H7 (cell line): ENCODE measurements at regions not wholly inside any gene's neighbourhood (a gene's known extent, or its start where the extent isn't known, plus 50 kb on each side); places are given as distances from the start of the nearest gene placed in this dataset.
A peak's percentile ranks its signal among the peaks of the same experiment; 100 is the strongest.
"Not testable (repeated sequence)": the region's sequence is repeated elsewhere in the genome, so short reads cannot be mapped to it uniquely, and the experiment has no call there.

Experiments
- DNase-seq: peaks from one replicate; pipeline ENCODE4 v3.0.0; 2012
- H3K27me3 ChIP-seq: 2 replicates; pipeline ENCODE4 v1.6.0; 2011; ENCODE audit warnings: mild to moderate bottlenecking, low read length; ENCODE audit not compliant: control insufficient read depth, insufficient read depth
- H3K36me3 ChIP-seq: replicated peaks from 2 replicates; pipeline ENCODE4 v1.5.1; 2011; ENCODE audit warnings: low read length; ENCODE audit not compliant: control insufficient read depth, insufficient read depth
- H3K4me3 ChIP-seq: 2 replicates; pipeline ENCODE4 v1.5.1; 2011; ENCODE audit warnings: low read depth, mild to moderate bottlenecking, control low read depth, low read length, moderate library complexity; ENCODE audit not compliant: insufficient read depth

DNA sequence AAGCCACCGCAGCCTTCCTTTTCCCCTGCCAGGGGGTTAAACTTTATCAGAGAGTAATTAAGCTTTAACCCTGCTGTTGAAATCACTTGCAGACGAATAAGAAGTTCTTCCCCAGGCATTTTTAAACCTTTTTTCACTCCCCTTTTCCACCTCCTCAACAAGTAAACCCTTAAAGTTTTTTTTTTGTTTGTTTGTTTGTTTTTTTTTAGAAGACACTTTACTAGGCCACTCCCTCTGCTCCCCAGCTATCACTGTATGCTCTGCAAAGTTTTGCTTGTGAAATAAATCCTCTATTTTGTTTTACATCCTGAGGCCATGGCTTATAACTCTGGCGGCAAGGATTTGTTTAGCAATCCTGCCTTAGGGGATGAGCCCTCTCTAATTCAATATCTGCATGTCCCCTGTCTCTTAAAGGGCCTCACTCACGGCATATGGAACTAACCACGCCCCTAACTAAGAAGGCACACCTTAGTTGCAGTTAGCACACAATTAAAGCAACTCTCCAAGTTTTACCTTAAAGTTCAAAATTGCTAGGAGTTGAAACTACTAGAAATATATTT is 1354.7 kb upstream of the LRRTM3 start:
- Histone ChIP-seq H3K27me3 (no peaks in the 10 kb centered on the region), H3K36me3 (peaks cover 5% of the 10 kb centered on the region), H3K4me3 (peak overlapping the region; percentile 59)
- DNase-seq = peak; percentile 4

- Histone ChIP-seq H3K36me3 (no peaks in the 10 kb centered on the region; the same call in none of the 2 replicates), H3K4me3 (no peak overlapping the region), H3K27me3 (no peaks in the 10 kb centered on the region)
- no peak for DNase-seq
Measured at GRCh38 chr10:65581426-65582026, 1344.3 kb upstream of the LRRTM3 start.

GRCh38 chr10:65602182-65602865 is 1323.5 kb upstream of the LRRTM3 start:
- H3K4me3 ChIP-seq = no peak overlapping the region
- H3K36me3 ChIP-seq = no peaks in the 10 kb centered on the region
- no peaks in the 10 kb centered on the region for H3K27me3 ChIP-seq
- DNase-seq = no peak

DNA sequence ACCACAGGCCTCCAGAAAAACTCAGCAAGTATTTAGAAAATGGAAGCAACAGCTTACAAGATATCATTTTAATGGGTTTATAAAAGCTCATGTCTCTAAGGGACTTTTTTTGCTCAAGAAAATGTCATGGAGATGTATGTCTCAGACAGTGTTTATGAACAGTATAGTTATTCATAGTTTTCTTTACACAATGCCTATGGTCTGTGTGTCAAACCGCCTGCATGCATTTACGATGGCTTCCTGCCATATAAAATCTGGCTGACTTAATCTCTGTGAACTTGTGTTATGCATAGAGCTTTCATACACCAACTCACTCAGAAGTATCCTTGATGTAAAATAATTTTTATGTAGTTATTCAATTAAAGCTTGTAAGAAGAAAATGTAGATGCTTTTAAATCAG is 1314.2 kb upstream of the LRRTM3 start:
- Histone ChIP-seq H3K4me3 (no peak overlapping the region), H3K27me3 (no peaks in the 10 kb centered on the region), H3K36me3 (no peaks in the 10 kb centered on the region; the same call in 1 of the 2 replicates)
- no peak for DNase-seq

DNA sequence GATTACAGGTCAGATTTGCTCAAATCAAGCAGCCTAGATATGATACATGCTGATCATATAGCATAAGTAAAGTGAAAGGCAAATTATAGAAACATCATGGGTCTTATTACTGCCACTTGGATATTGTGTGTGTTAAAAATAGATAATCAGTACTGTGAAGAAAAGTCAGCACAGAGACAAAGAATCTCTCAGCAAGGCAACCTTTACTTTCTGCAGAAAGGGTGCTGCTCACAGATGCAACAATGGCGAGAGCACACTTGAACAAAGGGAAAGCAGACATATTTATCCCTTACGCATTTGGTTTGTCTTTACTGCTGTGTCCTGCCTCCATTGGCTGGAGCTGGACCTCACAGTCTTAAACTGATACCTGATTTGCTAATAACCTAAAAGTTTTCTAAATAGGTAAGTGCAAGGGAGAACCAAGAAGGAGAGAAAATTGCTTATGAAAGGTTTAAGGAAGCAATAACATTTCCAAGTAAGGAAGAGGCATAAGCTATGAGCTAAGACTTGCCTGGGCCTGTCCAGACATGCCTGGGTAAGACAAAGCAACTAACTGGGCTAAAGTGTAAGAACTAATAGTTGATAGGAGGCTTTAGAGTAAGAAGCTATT is 1310.8 kb upstream of the LRRTM3 start:
- Histone ChIP-seq H3K36me3 (no peaks in the 10 kb centered on the region; the same call in 1 of the 2 replicates), H3K27me3 (no peaks in the 10 kb centered on the region), H3K4me3 (no peak overlapping the region)
- DNase-seq = no peak

DNA sequence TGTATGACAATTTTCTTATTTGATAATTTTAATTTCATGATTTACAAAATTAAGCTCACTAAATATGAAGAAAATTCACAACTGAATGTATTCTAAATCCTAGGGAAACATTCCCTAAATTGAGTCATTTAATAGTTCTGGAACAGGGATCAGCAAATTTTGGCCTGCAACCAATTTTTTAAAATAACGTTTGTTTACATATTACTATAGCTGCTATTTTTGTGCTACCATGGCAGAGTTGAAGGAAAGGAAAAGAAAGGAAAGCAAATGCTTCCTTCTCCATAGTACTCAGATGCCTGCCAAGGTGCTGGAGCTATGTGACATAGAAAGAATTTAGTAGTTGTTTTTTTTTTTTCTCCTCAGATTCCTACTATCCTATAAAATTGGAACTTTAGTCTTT is 1307.7 kb upstream of the LRRTM3 start:
- Histone ChIP-seq H3K4me3 (no peak overlapping the region), H3K36me3 (no peaks in the 10 kb centered on the region; the same call in 1 of the 2 replicates), H3K27me3 (no peaks in the 10 kb centered on the region)
- DNase-seq = no peak

DNA sequence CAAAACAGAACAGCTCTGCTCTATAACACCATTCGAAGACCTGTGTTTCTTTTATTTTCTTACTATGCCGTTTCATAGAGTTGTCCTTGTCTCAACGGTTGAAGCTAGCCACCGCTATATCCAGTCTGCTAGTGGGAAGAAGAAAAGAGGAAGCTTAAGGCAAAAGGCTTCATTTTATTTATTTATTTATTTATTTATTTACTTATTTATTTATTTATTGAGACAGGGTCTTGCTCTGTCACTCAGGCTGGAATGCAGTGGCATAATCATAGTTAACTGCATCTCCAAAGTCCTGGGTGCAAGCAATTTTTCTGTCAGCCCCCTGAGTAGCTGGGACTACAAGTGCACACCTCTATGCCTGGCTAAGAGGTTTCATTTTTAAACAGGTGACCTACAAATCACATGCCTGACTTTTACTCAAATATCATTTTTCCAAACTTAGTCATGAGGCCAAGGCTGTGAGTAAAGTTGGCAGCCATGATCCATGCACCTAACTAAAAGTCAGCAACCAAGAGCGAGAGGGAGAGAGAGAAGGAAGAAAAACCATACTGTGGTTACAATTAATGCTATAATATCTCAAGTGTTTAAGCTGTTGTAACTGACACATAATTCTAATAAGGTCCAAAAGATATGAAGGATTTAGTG is 1305.3 kb upstream of the LRRTM3 start:
- no peaks in the 10 kb centered on the region for H3K27me3 ChIP-seq
- H3K4me3 ChIP-seq = no peak overlapping the region
- no peaks in the 10 kb centered on the region; the same call in 1 of the 2 replicates for H3K36me3 ChIP-seq
- DNase-seq = no peak

DNA sequence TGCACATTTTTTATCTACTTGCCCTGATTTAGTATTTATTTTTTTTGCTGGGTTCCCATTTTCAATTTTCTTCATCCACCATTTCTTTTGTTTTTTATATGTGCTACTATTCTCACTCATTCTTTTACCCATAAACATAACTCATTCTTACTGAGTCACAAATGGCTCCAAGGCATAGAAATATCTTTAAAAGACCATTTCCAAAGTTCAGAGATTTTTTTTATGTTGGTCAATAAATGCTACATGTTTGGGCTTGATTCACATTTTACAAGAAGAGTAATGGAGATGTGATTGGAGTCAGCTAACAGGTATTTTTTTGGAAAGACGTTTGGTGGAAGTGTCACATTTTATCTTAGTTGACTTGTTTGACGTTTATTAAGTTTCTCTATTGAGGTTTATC is 1303.2 kb upstream of the LRRTM3 start:
- Histone ChIP-seq H3K4me3 (no peak overlapping the region), H3K27me3 (no peaks in the 10 kb centered on the region), H3K36me3 (no peaks in the 10 kb centered on the region)
- no peak for DNase-seq

GRCh38 chr10:65628493-65629139 is 1297.2 kb upstream of the LRRTM3 start:
- Histone ChIP-seq H3K27me3 (no peaks in the 10 kb centered on the region), H3K4me3 (no peak overlapping the region), H3K36me3 (no peaks in the 10 kb centered on the region)
- no peak for DNase-seq

DNA sequence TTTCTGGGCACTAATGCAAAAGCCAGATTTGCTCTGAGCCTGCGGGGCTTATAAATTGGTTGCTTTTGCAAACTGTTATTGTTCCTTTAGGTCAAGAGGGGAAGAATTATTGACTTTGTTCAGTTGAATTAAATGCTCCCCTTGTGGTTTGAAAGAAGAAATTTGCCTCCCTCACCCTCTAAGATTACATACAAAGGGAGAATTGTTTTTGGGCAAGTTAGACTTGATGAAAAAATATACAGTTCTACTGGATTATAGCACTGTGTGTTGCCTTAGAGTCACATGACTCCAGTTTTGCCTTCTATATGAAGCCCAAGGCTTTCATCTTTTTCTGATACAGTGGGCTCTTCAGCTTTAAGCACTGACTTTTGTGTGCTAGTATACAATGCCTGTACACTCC is 1265.8 kb upstream of the LRRTM3 start:
- DNase-seq = no peak
- no peak overlapping the region for H3K4me3 ChIP-seq
- H3K36me3 ChIP-seq = no peaks in the 10 kb centered on the region
- no peaks in the 10 kb centered on the region for H3K27me3 ChIP-seq

DNA sequence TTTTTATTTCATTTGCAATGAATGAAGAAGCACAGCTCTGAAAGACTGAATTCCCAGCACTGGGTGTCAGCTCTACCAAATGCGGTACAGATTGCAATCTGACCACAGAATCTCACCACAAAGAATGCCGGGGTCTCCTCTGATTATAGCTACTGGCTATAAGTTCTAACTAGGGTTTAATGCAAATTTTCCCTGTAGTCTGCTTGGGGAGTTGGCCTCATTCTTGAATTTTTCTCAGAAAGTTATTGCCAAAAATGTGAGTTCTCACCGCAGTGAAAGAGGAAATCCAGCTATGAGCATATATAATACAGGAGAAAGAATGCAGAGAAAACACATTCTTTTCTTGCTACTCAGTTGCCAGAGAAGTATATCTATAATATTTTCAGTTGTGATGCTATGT is 1255.7 kb upstream of the LRRTM3 start:
- no peaks in the 10 kb centered on the region for H3K36me3 ChIP-seq
- DNase-seq = no peak
- H3K27me3 ChIP-seq = no peaks in the 10 kb centered on the region
- no peak overlapping the region for H3K4me3 ChIP-seq

DNA sequence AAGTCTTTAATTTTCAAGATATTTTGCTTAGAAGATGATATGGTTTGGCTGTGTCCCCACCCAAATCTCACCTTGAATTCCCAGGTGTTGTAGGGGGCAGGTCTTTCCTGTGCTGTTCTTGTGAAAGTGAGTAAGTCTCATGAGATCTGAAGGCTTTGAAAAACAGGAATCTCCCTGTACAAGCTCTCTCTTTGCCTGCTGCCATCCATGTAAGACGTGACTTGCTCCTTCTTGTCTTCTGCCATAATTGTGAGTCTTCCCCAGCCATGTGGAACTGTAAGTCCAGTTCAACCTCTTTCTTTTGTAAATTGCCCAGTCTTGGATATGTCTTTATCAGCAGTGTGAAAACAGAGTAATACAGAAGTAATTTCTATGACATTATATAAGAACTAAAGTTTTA is 1255.2 kb upstream of the LRRTM3 start:
- not testable (repeated sequence) for DNase-seq

GRCh38 chr10:65675236-65675635 is 1250.6 kb upstream of the LRRTM3 start:
- no peaks in the 10 kb centered on the region for H3K27me3 ChIP-seq
- no peak overlapping the region for H3K4me3 ChIP-seq
- no peaks in the 10 kb centered on the region for H3K36me3 ChIP-seq
- no peak for DNase-seq

More for the DNA sequence above, 1255.2 kb upstream of the LRRTM3 start:
- not testable (repeated sequence) for H3K4me3 ChIP-seq, H3K36me3 ChIP-seq, H3K27me3 ChIP-seq

DNA sequence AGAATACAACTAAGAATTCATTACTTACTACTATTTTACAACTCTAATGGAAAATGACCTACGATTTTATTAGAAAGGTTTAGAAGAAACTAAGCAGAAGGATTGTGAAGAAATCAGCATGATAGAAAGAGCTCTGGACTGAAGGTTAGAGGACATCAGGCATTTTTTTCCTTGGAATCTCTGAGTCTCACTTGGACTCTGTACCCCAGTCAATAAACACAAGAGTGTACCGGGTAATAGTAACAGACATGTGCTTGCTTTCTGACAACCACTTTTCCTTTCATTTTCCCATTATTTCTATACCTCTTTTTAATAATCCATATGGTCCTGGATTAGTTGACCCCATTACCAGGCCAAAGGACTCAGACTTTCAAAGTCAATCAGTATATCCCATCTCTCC is 1240.9 kb upstream of the LRRTM3 start:
- Histone ChIP-seq H3K36me3 (no peaks in the 10 kb centered on the region), H3K27me3 (no peaks in the 10 kb centered on the region), H3K4me3 (no peak overlapping the region)
- no peak for DNase-seq
